ENCODE measurements at regions not wholly inside any gene's neighbourhood (a gene's known extent, or its start where the extent isn't known, plus 50 kb on each side); places are given as distances from the start of the nearest gene placed in this dataset.

DNA sequence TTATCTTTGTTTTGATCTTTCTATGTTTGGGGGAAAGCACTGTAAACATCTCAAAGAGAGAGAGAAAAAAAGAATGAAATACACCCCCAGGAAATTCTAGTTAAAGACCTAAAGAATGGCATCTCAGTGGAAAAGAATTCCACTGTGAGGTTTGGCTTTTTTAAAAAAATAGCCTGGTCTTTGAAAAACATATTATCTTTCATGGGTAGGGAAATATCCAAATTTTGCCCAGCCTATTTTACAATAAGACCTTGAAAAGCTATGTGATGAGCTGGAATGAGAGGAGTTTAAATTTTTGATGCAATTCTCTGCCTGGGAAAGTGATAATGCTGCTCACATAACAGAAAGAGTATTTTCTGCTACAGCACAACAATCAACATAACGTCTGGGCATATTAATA is 348.1 kb upstream of the WWC1 start:
- no peaks in the 10 kb centered on the region for H3K4me1 ChIP-seq
- no peak for DNase-seq
- no peaks in the 10 kb centered on the region for H3K27me3 ChIP-seq
- no peak overlapping the region for H3K4me3 ChIP-seq (ENCODE audit: low read depth, low read length)
- H3K36me3 ChIP-seq, result no peaks in the 10 kb centered on the region
- TF ChIP-seq, protein P1, sequence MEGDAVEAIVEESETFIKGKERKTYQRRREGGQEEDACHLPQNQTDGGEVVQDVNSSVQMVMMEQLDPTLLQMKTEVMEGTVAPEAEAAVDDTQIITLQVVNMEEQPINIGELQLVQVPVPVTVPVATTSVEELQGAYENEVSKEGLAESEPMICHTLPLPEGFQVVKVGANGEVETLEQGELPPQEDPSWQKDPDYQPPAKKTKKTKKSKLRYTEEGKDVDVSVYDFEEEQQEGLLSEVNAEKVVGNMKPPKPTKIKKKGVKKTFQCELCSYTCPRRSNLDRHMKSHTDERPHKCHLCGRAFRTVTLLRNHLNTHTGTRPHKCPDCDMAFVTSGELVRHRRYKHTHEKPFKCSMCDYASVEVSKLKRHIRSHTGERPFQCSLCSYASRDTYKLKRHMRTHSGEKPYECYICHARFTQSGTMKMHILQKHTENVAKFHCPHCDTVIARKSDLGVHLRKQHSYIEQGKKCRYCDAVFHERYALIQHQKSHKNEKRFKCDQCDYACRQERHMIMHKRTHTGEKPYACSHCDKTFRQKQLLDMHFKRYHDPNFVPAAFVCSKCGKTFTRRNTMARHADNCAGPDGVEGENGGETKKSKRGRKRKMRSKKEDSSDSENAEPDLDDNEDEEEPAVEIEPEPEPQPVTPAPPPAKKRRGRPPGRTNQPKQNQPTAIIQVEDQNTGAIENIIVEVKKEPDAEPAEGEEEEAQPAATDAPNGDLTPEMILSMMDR (IDR thresholded peaks at IDR 0.05; ENCODE audit: low read depth, low read length), result no peak
- no peaks in the 10 kb centered on the region for H3K9me3 ChIP-seq

DNA sequence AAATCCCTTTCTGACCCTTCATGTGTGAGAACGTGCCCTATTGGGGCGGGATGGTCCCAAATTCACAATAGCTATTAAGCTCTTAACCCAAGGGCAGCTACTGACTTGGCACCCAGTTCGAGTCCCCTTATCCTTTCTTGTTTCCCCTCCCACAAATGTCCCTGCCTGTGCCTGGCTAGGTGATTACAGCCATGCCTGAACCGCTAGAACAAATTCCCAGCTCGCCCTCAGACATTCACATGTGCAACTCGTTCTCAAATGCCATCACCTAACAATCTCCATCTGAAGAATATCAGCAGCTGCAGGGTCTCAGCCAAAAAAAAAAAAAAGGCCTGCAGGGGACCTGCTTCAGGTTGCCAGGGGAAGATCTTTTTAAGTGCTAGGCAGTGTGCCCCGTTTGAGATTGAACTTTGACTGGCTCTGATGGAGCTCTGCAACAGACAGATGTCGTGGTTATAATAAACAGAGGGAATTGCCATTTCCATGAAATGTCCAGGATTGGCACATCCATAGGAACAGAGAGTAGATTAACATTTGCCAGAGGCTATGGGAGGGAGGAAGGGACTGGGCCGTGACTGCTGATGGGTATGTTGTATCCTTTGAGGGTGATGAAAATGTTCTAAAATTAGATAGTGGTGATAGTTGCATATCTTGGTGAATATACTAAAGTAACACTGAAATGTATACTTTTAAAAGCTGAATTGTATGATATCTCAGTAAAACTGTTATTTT is 347.2 kb upstream of the WWC1 start:
- TF ChIP-seq, protein P1 (IDR thresholded peaks at IDR 0.05; ENCODE audit: low read depth, low read length), result no peak
- Histone ChIP-seq H3K27me3 (no peaks in the 10 kb centered on the region), H3K36me3 (no peaks in the 10 kb centered on the region), H3K4me1 (no peaks in the 10 kb centered on the region), H3K9me3 (no peaks in the 10 kb centered on the region), H3K4me3 (ENCODE audit: low read depth, low read length) (no peak overlapping the region)
- no peak for DNase-seq

DNA sequence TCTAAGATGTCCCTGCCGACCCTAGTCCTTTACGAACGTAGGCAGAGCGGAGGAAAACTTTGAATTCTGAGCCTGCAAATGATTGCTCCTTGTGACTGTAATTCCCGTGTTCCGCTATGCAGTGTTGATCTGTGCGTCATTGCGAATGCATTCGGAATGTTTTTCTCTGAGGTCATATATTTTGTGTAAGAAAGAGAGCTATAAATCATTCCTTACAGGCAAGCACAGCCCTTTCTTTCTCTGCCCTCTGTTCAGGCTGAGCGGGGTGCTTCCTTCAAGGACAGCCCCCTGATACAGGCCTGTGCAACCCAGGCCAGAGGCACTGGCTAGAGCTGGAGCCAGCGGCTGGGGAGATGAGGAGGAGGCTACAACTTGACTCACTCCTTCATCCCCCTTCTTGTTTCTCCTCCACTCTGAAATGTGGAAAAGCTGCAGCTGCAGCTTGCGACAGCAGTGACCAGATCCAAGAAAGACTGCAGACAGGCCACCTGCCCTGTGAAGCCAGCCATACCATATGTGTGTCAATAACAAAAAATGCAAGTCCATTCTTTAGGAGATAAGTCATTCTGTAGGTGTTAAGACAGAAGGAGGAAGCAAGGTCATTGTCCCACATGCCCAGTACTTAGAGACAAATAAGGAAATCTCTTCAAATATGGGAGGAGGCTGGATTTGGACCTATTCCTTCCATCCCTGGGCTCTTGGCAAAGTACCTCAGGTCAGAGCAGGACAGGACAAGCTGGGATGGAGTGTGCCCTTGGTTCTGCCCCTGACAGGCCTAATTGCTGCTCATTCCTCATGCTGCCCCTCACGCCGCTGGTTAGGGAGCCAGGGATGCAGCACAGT is 345.7 kb upstream of the WWC1 start:
- no peak overlapping the region for H3K4me3 ChIP-seq (ENCODE audit: low read depth, low read length)
- TF ChIP-seq, protein P1 (IDR thresholded peaks at IDR 0.05; ENCODE audit: low read depth, low read length), result no peak
- H3K4me1 ChIP-seq, result no peaks in the 10 kb centered on the region
- DNase-seq, result no peak
- H3K9me3 ChIP-seq, result no peaks in the 10 kb centered on the region
- no peaks in the 10 kb centered on the region for H3K36me3 ChIP-seq
- no peaks in the 10 kb centered on the region for H3K27me3 ChIP-seq

DNA sequence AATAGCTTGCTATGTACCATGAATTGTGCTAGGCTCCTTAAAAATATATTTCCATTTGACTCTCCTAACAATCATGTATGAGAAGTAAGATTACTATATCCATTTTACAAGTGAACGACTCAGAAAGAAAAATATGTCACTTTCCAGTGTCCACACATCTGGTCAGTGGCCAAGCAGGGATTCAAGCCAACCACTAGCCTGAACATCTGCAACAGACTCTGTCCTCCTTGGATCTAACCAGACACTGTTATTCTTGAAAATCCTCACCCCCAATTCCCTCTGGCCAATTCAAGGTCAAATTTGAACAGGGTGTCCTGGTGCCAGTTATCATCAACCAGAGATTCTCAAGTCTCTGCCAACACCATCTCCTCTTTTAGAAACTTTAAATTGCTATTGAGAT is 344.1 kb upstream of the WWC1 start:
- Histone ChIP-seq H3K27me3 (no peaks in the 10 kb centered on the region), H3K9me3 (no peaks in the 10 kb centered on the region), H3K4me1 (no peaks in the 10 kb centered on the region), H3K4me3 (ENCODE audit: low read depth, low read length) (no peak overlapping the region), H3K36me3 (no peaks in the 10 kb centered on the region)
- TF ChIP-seq, protein P1 (IDR thresholded peaks at IDR 0.05; ENCODE audit: low read depth, low read length), result no peak
- no peak for DNase-seq

DNA sequence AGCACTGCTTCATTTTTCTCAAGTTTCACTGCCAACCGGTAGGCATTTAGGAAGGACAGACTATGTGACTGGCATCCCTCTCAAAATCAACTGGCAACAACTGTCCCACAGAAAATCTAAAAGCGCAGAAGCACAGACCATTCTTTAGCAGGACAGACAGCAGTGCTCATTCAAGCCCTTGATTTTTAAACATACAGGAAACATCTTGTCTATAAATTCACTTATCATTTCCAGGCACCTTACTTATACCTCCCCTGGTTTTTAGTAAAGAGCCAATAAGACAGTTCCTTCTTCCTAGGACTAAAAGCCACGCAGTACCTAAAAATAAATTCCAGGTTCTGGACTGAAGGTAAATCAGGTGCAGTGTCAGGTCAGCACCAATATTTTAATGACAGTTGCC is 343.2 kb upstream of the WWC1 start:
- no peaks in the 10 kb centered on the region for H3K4me1 ChIP-seq
- H3K27me3 ChIP-seq, result no peaks in the 10 kb centered on the region
- TF ChIP-seq, protein P1 (IDR thresholded peaks at IDR 0.05; ENCODE audit: low read depth, low read length), result no peak
- no peak overlapping the region for H3K4me3 ChIP-seq (ENCODE audit: low read depth, low read length)
- DNase-seq, result no peak
- no peaks in the 10 kb centered on the region for H3K36me3 ChIP-seq
- no peaks in the 10 kb centered on the region for H3K9me3 ChIP-seq

DNA sequence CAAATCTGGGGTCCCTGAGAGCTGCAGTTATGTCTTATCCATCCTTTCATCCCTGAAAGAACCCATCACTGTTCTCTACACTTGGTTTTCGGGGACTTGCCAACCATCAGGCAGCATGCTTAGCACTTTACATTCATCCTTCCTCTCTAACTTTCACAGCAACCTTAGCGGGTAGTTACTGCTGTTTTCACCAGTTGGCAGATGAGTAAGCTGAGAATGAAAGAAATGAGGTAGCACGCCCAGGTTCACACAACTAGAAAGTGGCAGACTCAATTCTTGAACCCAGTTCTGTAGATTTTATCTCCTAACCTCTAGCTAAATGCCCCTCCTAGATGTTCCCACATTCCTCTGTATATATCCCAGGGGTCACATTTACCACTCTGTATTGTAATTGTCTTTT is 342.0 kb upstream of the WWC1 start:
- DNase-seq, result no peak

More for the DNA sequence above, 342.0 kb upstream of the WWC1 start:
- Histone ChIP-seq H3K27me3 (no peaks in the 10 kb centered on the region), H3K36me3 (no peaks in the 10 kb centered on the region), H3K4me1 (no peaks in the 10 kb centered on the region), H3K4me3 (ENCODE audit: low read depth, low read length) (no peak overlapping the region), H3K9me3 (no peaks in the 10 kb centered on the region)
- TF ChIP-seq, protein P1 (IDR thresholded peaks at IDR 0.05; ENCODE audit: low read depth, low read length), result no peak

Measured in BE2C (cell line).